H1 (cell line): ENCODE measurements at regions not wholly inside any gene's neighbourhood (a gene's known extent, or its start where the extent isn't known, plus 50 kb on each side); places are given as distances from the start of the nearest gene placed in this dataset.

Source experiments
- CTCF ChIA-PET: fragments of 300-600 bp; sonication (Branson Sonifier 250); formaldehyde crosslinking; loops from one replicate; lab custom pipeline; 2021; ENCODE audit not compliant: partially characterized antibody; lab: Charles Lee
- POLR2A ChIA-PET: fragments of 300-600 bp; sonication (Branson Sonifier 250); formaldehyde crosslinking; loops from one replicate; lab custom pipeline; 2021; ENCODE audit warnings: inconsistent platforms; ENCODE audit not compliant: partially characterized antibody; lab: Charles Lee
- DNase-seq, 2 experiments: peaks; one replicate each; pipeline versions ENCODE4 v3.0.0 to v3.0.0-alpha.2; 2010 to 2022; ENCODE audit warnings: low spot score in 2 of 2, low read depth in 1 of 2, mixed read lengths in 1 of 2
- FAIRE-seq: peaks from 2 replicates; lab custom pipeline; 2011; peaks lifted over from hg19 to GRCh38; lab: Jason Lieb, UNC
- H2AFZ ChIP-seq: 2 replicates; pipeline ENCODE4 v1.8.1; 2012; ENCODE audit warnings: low read length, inconsistent platforms
- H2AK5ac ChIP-seq: 2 replicates; pipeline ENCODE4 v1.6.1; 2013; ENCODE audit warnings: low read depth, low read length
- H2BK120ac ChIP-seq: replicated peaks from 2 replicates; pipeline ENCODE3; 2013; ENCODE audit warnings: low read depth, low read length, inconsistent platforms
- H2BK12ac ChIP-seq: 2 replicates; pipeline ENCODE4 v1.6.1; 2013; ENCODE audit warnings: low read depth, low read length
- H2BK15ac ChIP-seq: 2 replicates; pipeline ENCODE4 v1.6.1; 2013; ENCODE audit warnings: low read length
- H2BK20ac ChIP-seq: 2 replicates; pipeline ENCODE4 v1.6.1; 2013; ENCODE audit warnings: low read length
- H2BK5ac ChIP-seq: 2 replicates; pipeline ENCODE4 v1.6.1; 2013; ENCODE audit warnings: low read depth, low read length
- H3K14ac ChIP-seq: 2 replicates; pipeline ENCODE4 v1.6.1; 2013; ENCODE audit warnings: inconsistent platforms; ENCODE audit not compliant: insufficient read length
- H3K18ac ChIP-seq: 2 replicates; pipeline ENCODE4 v1.6.1; 2013; ENCODE audit warnings: low read length; ENCODE audit errors: extremely low read depth
- H3K23ac ChIP-seq: 2 replicates; pipeline ENCODE4 v1.6.1; 2013; ENCODE audit warnings: inconsistent platforms; ENCODE audit not compliant: insufficient read length
- H3K23me2 ChIP-seq: 2 replicates; pipeline ENCODE4 v1.6.1; 2013; ENCODE audit warnings: low read depth, low read length
- H3K27ac ChIP-seq: 2 replicates; pipeline ENCODE4 v1.6.1; 2011; ENCODE audit warnings: low read depth, low read length, inconsistent platforms
- H3K27me3 ChIP-seq, 4 experiments: replicated peaks in 1 of 4; 1 replicate in 1 of 4; 2 replicates in 3 of 4; pipeline versions ENCODE4 v1.6.1 to v1.8.1; 2011 to 2013; ENCODE audit warnings: low read length in 3 of 4, mild to moderate bottlenecking in 3 of 4, inconsistent platforms in 2 of 4, mixed read lengths in 2 of 4, moderate library complexity in 1 of 4; ENCODE audit not compliant: control insufficient read depth in 3 of 4, insufficient read depth in 3 of 4; ENCODE audit errors: extremely low read depth in 1 of 4
- H3K36me3 ChIP-seq, 4 experiments: 2 replicates each; pipeline versions ENCODE4 v1.6.1 to v1.8.1; 2011 to 2013; ENCODE audit warnings: mild to moderate bottlenecking in 4 of 4, low read length in 3 of 4, moderate library complexity in 2 of 4, control low read depth in 1 of 4, inconsistent platforms in 1 of 4; ENCODE audit not compliant: insufficient read depth in 4 of 4, control insufficient read depth in 2 of 4
- H3K4ac ChIP-seq: replicated peaks from 2 replicates; pipeline ENCODE3; 2013; ENCODE audit warnings: low read length, low read depth, mixed read lengths, inconsistent platforms; ENCODE audit not compliant: insufficient read length
- H3K4me1 ChIP-seq, 4 experiments: replicated peaks in 1 of 4; 1 replicate in 1 of 4; 2 replicates in 3 of 4; pipeline versions ENCODE4 v1.6.1 to v1.8.1; 2011 to 2013; ENCODE audit warnings: low read length in 3 of 4, inconsistent platforms in 2 of 4, mixed read lengths in 1 of 4; ENCODE audit not compliant: insufficient read depth in 4 of 4, control insufficient read depth in 3 of 4
- H3K4me2 ChIP-seq, 2 experiments: 2 replicates each; pipeline versions ENCODE4 v1.6.1 to v1.8.1; 2011 to 2013; ENCODE audit warnings: low read depth in 2 of 2, low read length in 2 of 2, control low read depth in 1 of 2, inconsistent platforms in 1 of 2, mild to moderate bottlenecking in 1 of 2; ENCODE audit not compliant: insufficient read depth in 1 of 2
- H3K4me3 ChIP-seq, 4 experiments: fragments of 200-600, 300-600 bp in 1 of 4; sonication (generic), shearing (Covaris generic), sonication (Bioruptor Twin) in 1 of 4; 2 replicates each; pipeline versions ENCODE4 v1.5.1 to v1.8.1; 2011 to 2016; ENCODE audit warnings: low read length in 4 of 4, low read depth in 3 of 4, control low read depth in 2 of 4, inconsistent platforms in 2 of 4, mild to moderate bottlenecking in 2 of 4, mixed read lengths in 1 of 4, moderate library complexity in 1 of 4; ENCODE audit not compliant: insufficient read depth in 2 of 4; ENCODE audit errors: extremely low read depth in 1 of 4
- H3K56ac ChIP-seq: replicated peaks from 2 replicates; pipeline ENCODE3; 2013; ENCODE audit warnings: low read depth, mild to moderate bottlenecking, mixed read lengths, low read length, inconsistent platforms; ENCODE audit not compliant: insufficient read length
- H3K79me1 ChIP-seq: 2 replicates; pipeline ENCODE4 v1.6.1; 2013; ENCODE audit warnings: low read depth, low read length, control low read depth
- H3K79me2 ChIP-seq, 2 experiments: 2 replicates each; pipeline versions ENCODE4 v1.6.1 to v1.8.1; 2012 to 2013; ENCODE audit warnings: low read length in 2 of 2, mild to moderate bottlenecking in 2 of 2, inconsistent platforms in 1 of 2; ENCODE audit not compliant: insufficient read depth in 2 of 2, control insufficient read depth in 1 of 2
- H3K9ac ChIP-seq, 4 experiments: replicated peaks in 1 of 4; 1 replicate in 1 of 4; 2 replicates in 3 of 4; pipeline versions ENCODE4 v1.6.1 to v1.8.1; 2011 to 2013; ENCODE audit warnings: low read depth in 3 of 4, low read length in 3 of 4, control low read depth in 2 of 4, mild to moderate bottlenecking in 2 of 4, moderate library complexity in 2 of 4, inconsistent platforms in 1 of 4; ENCODE audit errors: extremely low read depth in 1 of 4
- H3K9me3 ChIP-seq, 2 experiments: 2 replicates each; pipeline versions ENCODE4 v1.6.1 to v1.8.1; 2012 to 2013; ENCODE audit warnings: mild to moderate bottlenecking in 2 of 2, moderate library complexity in 2 of 2, control low read depth in 1 of 2, inconsistent platforms in 1 of 2, low read depth in 1 of 2, low read length in 1 of 2, mixed read lengths in 1 of 2; ENCODE audit not compliant: insufficient read depth in 2 of 2
- H4K20me1 ChIP-seq, 2 experiments: replicated peaks in 1 of 2; 2 replicates each; pipeline versions ENCODE3 to v1.8.1; 2011 to 2013; ENCODE audit warnings: inconsistent platforms in 2 of 2, low read length in 2 of 2, mild to moderate bottlenecking in 1 of 2; ENCODE audit not compliant: insufficient read depth in 2 of 2, control insufficient read depth in 1 of 2
- H4K5ac ChIP-seq: 2 replicates; pipeline ENCODE4 v1.6.1; 2013; ENCODE audit warnings: low read length, low read depth, mixed read lengths, inconsistent platforms; ENCODE audit not compliant: insufficient read length
- H4K8ac ChIP-seq: 2 replicates; pipeline ENCODE4 v1.8.0; 2013; ENCODE audit warnings: mild to moderate bottlenecking, moderate library complexity, low read length, inconsistent platforms; ENCODE audit not compliant: insufficient read depth; ENCODE audit errors: extremely low read depth
- H4K91ac ChIP-seq: replicated peaks from 2 replicates; pipeline ENCODE3; 2013; ENCODE audit warnings: low read length, mixed read lengths, inconsistent platforms; ENCODE audit not compliant: insufficient read length
- HDAC2 ChIP-seq, 2 experiments: fragments of 300-600 bp in 1 of 2; sonication (generic) in 1 of 2; IDR thresholded peaks; 2 replicates each; pipeline ENCODE4 v1.6.1; 2011 to 2012; ENCODE audit warnings: low read depth in 2 of 2, low read length in 2 of 2, mild to moderate bottlenecking in 2 of 2, moderate library complexity in 2 of 2, borderline replicate concordance in 1 of 2, inconsistent platforms in 1 of 2
- KDM1A ChIP-seq: fragments of 200-600, 300-600 bp; sonication (generic); IDR thresholded peaks from 2 replicates; pipeline ENCODE4 v1.7.1; 2016; ENCODE audit warnings: mild to moderate bottlenecking, low read length, borderline replicate concordance
- KDM4A ChIP-seq: IDR thresholded peaks from one replicate; pipeline ENCODE4 v1.7.1; 2012; ENCODE audit warnings: low read depth, mild to moderate bottlenecking, moderate library complexity, low read length, inconsistent platforms; ENCODE audit not compliant: severe bottlenecking
- SAP30 ChIP-seq: fragments of 300-600 bp; sonication (generic); IDR thresholded peaks from 2 replicates; pipeline ENCODE4 v1.7.1; 2012; ENCODE audit warnings: low read length, moderate library complexity, mild to moderate bottlenecking, inconsistent platforms; ENCODE audit not compliant: insufficient read depth, insufficient replicate concordance
- SP4 ChIP-seq: IDR thresholded peaks from 2 replicates; pipeline ENCODE4 v1.6.1; 2012; ENCODE audit warnings: low read length, inconsistent platforms
- SRF ChIP-seq: IDR thresholded peaks from 2 replicates; pipeline ENCODE4 v1.6.1; 2011; ENCODE audit warnings: mild to moderate bottlenecking, low read depth, low read length, moderate library complexity
- TAF1 ChIP-seq: IDR thresholded peaks from 2 replicates; pipeline ENCODE4 v1.6.1; 2011; ENCODE audit warnings: mild to moderate bottlenecking, low read depth, low read length
- WGBS, 2 experiments: shearing (Covaris generic) in 1 of 2; methylation state at CpG; one replicate each; pipeline versions ENCODE4 v1.1.6 to v1.1.7; 2013 to 2015; ENCODE audit warnings: low lambda C conversion rate in 2 of 2, mixed read lengths in 2 of 2, inconsistent platforms in 1 of 2, low coverage in 1 of 2, missing lambda C conversion rate in 1 of 2; ENCODE audit not compliant: insufficient replicate concordance in 2 of 2, insufficient coverage in 1 of 2, insufficient read length in 1 of 2; ENCODE audit errors: extremely low coverage in 1 of 2, missing lambda C conversion rate in 1 of 2; 5-methylcytosine and 5-hydroxymethylcytosine counted together
- TF ChIP-seq, protein P1 (sequence below): IDR thresholded peaks from 2 replicates; pipeline ENCODE4 v1.6.1; 2012; ENCODE audit warnings: inconsistent platforms

- H3K9me3 ChIP-seq: no peaks in the 10 kb centered on the region
- H4K5ac ChIP-seq: peak overlapping the region; percentile 4
- H2BK12ac ChIP-seq: peak overlapping the region; percentile 20; the same call in 1 of the 2 replicates
- WGBS, 2 experiments: 6% methylated on average over 28 of the region's 28 CpGs; no CpG with 5 or more reads in 1 of the 2 experiments
- no peak overlapping the region for H2BK20ac ChIP-seq
- CTCF ChIA-PET: interaction anchor here (0.6 to 7.4 kb wide), 9 partner anchors 12 to 939 kb away, joined by 3 to 45 read pairs (median 10); partner anchors contain the start of gene TRIM13
- H3K4me2 ChIP-seq: peak overlapping the region; percentile 82 to 84
- no peak overlapping the region for H3K56ac ChIP-seq
- H3K36me3 ChIP-seq: no peaks in the 10 kb centered on the region
- H4K8ac ChIP-seq: no peak overlapping the region
- H3K18ac ChIP-seq: peak overlapping the region; percentile 65; the same call in 1 of the 2 replicates
- H3K23me2 ChIP-seq: peaks cover 15% of the 10 kb centered on the region
- FAIRE-seq (peak; percentile 36), DNase-seq (peak in 1 of 2 experiments; percentile 62)
- POLR2A ChIA-PET: interaction anchor here (0.8 to 4.6 kb wide), 9 partner anchors 8 to 110 kb away, joined by 3 to 39 read pairs (median 3); partner anchors contain the start of gene TRIM13
- no peak overlapping the region for H2AK5ac ChIP-seq
- no peaks in the 10 kb centered on the region; a peak in 2 of 7 replicates for H3K27me3 ChIP-seq
- no peak overlapping the region for H2BK120ac ChIP-seq
- H3K4me1 ChIP-seq: peaks cover 0 to 8% (median 3%) of the 10 kb centered on the region in 4 experiments; a peak in 3 of 7 replicates
- H4K91ac ChIP-seq: no peak overlapping the region
- H3K79me2 ChIP-seq: peaks cover 0 to 42% of the 10 kb centered on the region in 2 experiments; a peak in 2 of 4 replicates
- H3K27ac ChIP-seq: no peak overlapping the region
- H4K20me1 ChIP-seq: peaks cover 8 to 10% of the 10 kb centered on the region in 2 experiments
- peak overlapping the region; percentile 66 to 85 (median 69) for H3K4me3 ChIP-seq
- peak in 1 of 2 experiments; percentile 61; a peak in 1 of 4 replicates for TF ChIP-seq HDAC2 (IDR thresholded peaks at IDR 0.05; ENCODE audit: borderline replicate concordance in 1 of 2, low read depth in 2 of 2, low read length in 2 of 2)
- no peak for TF ChIP-seq TAF1
- no peak for TF ChIP-seq SRF
- peak; percentile 85 for TF ChIP-seq SAP30
- peak; percentile 80 for TF ChIP-seq KDM1A
- TF ChIP-seq KDM4A: peak; percentile 27
- TF ChIP-seq, protein P1, sequence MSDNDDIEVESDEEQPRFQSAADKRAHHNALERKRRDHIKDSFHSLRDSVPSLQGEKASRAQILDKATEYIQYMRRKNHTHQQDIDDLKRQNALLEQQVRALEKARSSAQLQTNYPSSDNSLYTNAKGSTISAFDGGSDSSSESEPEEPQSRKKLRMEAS: no peak; the same call in 1 of the 2 replicates
- no peak for TF ChIP-seq SP4
- peak overlapping the region; percentile 20 to 47 (median 34) for H3K9ac ChIP-seq
- H2BK15ac ChIP-seq: peak overlapping the region; percentile 68; the same call in 1 of the 2 replicates
- H3K23ac ChIP-seq: no peak overlapping the region
- no peak overlapping the region for H3K14ac ChIP-seq
- no peak overlapping the region for H2BK5ac ChIP-seq
- H3K79me1 ChIP-seq: no peaks in the 10 kb centered on the region
- H2AFZ ChIP-seq: peak overlapping the region; percentile 82
- H3K4ac ChIP-seq: no peak overlapping the region
These were observed 67.4 kb downstream of the KCNRG start for GRCh38 chr13:50082426-50083281.
